Hypothalamus (tissue), 51 donors: ENCODE measurements at regions not wholly inside any gene's neighbourhood (a gene's known extent, or its start where the extent isn't known, plus 50 kb on each side); places are given as distances from the start of the nearest gene placed in this dataset.

Experiments used
- DNase-seq, 51 donors: peaks; one replicate each; lab custom pipeline; 2025; lab: John Stamatoyannopoulos, UW

GRCh38 chr4:41883988-41884734 lies 51.1 kb upstream of the TMEM33 start:
- DNase-seq, result no peak

DNA sequence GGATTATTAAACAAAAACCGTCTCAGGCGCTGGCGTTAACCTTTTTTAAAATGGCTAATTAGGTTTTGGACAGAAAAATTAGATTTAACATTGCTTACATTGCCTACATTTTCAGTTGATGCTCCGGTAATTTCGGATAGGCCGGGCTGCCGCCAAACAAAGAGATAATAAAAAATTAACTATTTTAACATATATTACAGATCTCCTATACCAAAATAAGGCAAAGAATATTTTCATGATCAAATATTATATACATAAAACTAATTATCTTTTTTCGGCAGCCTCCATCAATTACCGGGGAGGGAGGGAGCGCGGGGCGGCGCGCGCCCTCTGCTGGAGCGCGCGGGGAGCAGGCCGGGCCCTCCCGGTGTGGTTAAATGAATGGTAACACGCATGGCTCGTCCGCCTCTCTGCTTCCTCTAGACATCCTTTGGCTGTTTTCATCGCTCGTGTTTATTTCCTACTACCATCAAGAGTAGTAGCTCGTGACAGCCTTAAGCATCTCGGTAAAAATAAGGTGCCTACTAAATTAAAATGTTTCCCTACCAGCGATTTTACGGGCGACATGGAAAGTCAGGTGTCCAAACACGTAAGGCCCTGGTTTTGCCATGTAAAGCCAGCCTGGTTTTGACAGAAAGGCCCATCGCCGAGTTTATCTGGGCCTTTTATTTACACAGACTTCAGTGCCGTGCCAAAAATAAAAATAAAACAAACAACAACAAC lies 52.4 kb upstream of the TMEM33 start:
- DNase-seq, result peak in 8 of 51 donors; percentile 7 to 52 (median 20)

GRCh38 chr4:41881981-41882624 lies 53.1 kb upstream of the TMEM33 start:
- DNase-seq, result no peak

DNA sequence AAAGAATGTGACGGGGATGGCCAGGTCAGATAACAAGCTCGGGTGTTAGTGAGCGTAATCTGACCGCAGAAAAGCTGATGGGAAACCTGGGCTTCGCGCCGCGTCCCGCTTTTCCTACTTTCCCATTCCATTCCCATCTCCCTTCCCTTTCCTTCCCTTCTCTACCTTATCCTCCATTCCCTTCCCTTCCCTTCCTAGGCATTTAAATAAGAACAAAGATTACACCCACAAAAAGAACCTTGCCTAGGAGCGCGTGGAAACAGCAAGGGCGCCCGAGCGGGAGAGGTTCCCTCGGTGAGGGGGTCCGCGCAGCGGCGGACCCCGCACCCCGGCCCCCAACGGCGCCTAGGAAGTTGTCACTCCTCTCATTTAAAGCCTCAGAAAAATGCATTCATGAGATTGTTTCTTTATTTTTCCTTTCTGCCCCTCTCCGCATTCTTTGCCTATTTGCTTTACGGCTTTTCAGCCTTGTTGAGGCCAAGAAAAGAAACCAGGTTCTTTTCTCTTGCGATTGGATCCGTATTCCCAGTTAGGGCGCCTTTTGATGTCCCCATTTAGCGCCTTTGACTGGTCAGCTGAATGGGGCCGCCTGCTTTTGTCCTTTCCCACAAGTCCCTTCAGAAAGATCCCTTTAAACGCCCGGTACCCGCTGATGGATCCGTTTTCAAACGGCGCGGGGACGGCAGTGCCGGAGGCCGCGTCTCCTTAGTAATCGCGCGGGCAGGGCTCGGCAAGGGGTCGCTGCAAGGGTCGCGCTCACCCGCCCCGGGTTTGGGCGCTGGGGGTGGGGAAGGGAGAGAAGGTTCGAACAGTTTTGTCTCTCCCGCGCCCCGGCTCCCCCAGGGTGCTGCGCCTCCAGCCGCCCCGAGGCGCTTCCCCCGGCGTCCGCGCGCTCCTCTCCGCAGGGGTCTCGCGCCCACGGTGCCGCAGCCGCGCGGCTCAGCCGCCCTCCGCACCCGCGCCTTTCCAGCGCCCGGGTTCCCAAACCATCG lies 54.1 kb upstream of the TMEM33 start:
- no peak for DNase-seq

DNA sequence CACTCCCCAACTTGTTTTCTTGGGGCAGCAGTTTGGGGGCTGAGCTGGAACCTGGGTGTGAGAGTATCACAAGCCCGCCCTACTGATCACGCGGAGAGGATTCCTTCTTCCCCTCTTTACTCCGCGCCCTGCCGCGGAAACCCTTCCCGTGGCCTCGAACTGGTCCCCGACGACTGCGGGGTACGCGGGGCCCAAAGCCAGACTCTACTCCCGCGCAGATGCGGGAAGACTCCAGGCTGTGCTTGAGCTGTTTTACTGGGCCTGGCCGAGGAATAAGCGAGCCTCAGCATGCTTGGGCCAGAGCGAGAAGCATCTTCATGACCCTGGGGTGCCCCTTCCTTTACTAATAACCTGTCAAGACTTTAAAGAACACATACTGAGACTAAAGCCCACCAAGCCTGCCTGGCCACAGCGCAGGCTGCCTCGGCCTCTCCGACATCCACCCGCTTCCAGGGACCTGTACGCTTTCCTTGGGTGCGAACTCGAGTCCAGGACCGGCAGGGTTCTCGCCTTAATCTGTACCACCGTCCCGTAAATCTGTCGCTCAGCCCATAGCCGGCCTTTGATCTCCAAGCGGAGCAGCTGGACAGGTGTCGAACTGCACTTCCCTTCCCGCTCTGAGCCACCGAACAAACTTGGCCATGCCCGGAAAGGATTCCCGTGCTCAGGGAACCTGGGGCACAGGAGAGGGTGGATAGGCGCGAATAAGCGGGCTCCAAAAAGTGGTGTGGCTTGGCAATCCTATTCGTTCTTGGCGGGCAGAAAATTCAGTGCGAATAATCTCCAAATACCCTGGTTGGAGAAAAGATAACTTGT lies 55.0 kb upstream of the TMEM33 start:
- DNase-seq, result no peak

- DNase-seq, result no peak
Observed at GRCh38 chr4:41879552-41879951, 55.7 kb upstream of the TMEM33 start.

- no peak for DNase-seq
Observed at GRCh38 chr4:41878991-41879491, 56.2 kb upstream of the TMEM33 start.

GRCh38 chr4:41878170-41878969 lies 56.9 kb upstream of the TMEM33 start:
- DNase-seq, result no peak

DNA sequence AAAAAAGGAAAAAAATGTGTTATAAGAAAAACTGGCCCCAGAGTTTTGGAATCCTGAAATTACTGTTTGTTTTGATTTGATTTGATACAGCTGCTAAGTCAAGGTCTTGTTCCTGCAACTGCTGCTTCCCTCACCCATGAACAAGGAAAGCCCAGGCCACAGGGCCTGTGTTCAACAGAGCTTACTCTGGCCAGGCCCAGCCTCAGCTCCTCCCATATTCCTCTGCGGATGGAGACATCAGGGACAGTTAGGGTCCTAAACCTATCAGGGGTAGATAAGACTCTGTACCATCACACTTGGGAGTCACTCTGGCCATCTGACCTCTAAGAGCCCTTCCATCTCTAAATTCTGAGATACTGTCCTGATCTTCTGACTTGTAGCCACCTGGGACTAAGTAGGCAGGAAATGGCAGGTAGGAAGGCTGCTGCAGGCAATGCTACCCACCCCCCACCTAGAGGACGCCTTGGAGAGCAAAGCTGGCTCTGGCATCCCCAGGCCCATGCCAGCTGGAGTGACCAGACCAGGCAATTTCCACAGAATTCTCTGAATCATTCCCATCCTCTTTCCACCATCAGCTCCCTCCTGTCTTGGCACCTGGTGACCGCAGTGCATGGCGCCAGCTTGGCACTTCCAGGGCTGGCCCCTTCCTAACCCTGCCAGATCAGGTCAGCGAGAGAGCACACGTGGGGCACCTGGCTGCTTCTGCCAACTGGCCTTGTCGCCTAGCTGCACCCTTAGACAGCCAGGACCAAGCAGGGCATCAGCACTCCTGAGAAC lies 58.0 kb upstream of the TMEM33 start:
- DNase-seq, result no peak

DNA sequence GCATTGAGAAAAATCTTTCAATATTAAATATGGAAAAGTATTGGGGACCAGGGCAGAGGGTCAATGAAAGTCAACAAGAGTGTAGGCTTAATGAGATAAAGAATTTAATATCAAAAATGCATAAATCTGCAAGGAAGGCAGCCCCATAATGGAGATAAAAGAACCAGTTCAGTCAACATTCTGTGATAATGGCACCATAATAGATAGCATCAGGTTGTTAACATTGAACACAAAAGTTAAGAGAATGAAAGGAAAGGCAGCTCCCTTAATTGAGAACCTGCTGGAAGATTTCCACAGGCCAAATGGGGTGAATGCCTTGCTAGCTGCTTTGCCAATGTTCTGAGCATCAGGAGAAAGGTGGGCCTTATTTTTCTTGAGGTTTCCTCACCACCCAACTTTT lies 60.4 kb upstream of the TMEM33 start:
- DNase-seq, result no peak

DNA sequence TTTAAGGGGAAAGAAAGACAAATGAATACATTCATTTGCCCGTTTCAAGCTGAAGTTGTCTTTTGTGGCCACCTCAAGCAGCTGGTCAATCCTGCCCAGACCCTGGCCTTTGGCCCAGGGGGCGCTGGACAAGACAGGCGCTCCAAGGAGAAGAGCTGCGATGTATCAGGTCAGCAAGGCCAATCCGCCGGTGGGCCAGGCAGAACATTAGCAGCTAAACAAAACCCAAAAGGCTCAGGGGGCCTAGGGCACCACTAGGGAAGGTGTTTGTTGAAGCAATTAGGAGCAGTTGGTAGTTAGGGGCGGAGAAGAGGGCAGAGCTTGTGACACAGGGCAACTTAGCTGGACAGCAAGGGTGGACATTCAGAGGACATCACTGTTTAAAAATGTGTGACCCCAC lies 60.8 kb upstream of the TMEM33 start:
- no peak for DNase-seq

- DNase-seq, result no peak
Observed at GRCh38 chr4:41873380-41874295, 61.6 kb upstream of the TMEM33 start.

GRCh38 chr4:41870035-41870434 lies 65.2 kb upstream of the TMEM33 start:
- no peak for DNase-seq

- peak in 4 of 51 donors; percentile 10 to 34 (median 21) for DNase-seq
Observed at GRCh38 chr4:41866799-41867677, 68.2 kb upstream of the TMEM33 start.

- no peak for DNase-seq
Observed at GRCh38 chr4:41865981-41866798, 69.0 kb upstream of the TMEM33 start.
